HG02885 (cell line): ENCODE measurements at regions not wholly inside any gene's neighbourhood (a gene's known extent, or its start where the extent isn't known, plus 50 kb on each side); places are given as distances from the start of the nearest gene placed in this dataset.

Experiments used
- ATAC-seq: cut with Tn5 transposase; IDR thresholded peaks from one replicate; pipeline ENCODE4 v1.9.1; 2021; ENCODE audit warnings: mild to moderate bottlenecking; ENCODE audit not compliant: unreplicated experiment, poor library complexity

DNA sequence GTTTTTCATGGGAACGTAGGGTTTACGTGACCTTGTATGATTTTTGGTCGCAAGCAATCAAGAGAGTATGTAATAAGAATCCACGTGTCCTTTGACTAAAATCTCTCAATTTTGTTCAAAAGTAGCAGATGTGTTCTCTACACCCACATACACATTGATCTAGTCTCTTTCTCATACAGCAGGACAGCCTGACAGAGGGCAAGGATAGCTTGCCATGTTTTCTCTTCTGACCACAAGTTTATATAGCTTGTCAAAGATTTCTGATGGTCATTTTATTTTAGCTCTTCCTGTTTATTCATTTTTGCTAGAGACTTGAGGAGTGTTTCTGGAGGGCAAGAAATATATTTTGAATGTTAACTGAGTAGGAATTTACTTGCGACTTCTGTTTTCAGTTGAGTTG is 570.2 kb upstream of the ALCAM start:
- ATAC-seq: no peak

DNA sequence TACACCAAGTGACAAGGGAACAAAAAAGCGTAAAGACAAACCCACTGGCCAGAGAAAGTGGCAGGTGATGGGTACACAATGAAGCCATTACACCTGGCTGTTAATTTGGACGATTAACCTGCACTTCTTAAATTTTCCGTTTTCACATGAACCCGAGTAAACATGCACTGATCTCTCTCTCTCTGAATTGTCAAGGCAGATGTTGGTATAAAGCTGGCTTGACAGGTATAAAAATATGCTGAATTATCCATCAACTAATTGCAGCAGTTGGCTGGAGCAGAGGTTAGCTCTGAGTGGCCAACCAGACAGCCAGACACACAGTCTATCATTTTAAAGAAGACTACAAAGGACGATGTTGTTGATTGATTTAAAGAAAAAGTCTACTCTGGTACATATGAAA is 561.7 kb upstream of the ALCAM start:
- no peak for ATAC-seq

DNA sequence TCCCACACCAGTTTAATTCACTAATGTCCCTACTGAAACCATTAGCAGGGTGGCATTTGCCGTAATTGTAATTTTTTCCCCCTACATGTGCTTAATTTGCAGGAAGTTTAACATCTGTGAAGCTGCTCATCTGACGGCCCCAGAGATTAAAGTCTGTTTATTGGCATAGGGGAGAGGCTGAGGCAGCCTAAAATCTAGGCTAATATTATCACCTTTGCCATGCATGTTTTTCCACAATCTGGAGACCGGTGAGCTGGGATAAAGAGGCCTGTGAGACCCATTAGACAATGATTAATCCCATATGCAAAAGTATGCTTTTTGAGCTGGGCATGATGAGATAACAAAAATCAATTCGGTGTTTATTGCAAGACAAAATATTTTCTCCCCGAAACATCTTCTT is 561.2 kb upstream of the ALCAM start:
- ATAC-seq: no peak

DNA sequence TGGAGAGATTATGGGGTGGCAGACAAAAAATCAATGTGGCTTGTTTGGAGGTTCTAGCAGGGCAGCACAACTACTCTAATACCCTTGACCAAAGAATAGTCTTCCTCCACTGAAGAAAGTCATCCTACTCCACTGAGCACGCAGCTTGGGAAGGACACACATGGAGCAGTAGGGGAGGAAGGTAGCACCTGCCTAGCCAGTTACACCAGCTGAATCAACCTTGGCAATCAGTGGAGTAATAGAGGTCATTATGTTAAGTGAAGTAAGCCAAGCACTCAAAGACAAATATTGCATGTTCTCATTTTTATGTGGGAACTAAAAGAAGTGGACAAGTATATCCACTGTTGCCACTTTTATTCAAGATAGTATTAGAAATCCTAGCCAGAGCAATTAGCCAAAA is 555.8 kb upstream of the ALCAM start:
- no peak for ATAC-seq

DNA sequence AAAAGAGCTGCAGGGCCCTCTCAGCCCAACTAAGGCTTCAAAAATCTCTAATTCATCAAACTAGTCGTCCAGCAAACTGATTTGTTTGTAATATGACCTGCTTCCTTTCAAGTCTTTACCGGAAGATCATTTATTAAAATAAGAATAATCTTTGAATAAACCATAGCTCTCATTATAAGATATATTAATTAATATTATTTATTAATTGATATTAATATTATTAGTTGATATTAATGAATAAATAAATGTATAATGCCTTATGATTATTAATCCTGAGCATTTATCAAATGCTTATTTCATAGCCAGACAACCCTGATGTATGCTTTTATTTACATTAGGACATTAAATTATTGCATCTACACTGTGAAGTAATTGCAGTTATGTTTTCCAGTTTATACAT is 550.7 kb upstream of the ALCAM start:
- no peak for ATAC-seq

DNA sequence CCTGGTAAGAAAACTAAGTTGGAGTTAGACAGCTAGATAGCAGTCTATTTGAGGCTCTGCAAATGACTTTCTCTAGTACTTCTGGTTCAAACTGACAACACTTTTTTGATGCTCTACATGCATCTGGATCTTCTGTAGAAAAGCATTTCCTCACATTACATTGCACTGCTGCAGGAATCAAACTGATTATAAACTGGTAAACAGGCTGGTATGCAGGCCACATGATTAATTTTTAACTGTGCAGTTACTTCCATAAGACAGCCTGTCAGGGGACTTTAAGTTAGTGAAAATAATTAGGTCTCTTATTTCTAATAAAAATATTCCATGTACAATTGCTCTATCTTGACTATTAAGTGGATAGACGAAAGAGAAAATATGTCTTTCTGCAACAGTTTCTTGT is 550.0 kb upstream of the ALCAM start:
- no peak for ATAC-seq

DNA sequence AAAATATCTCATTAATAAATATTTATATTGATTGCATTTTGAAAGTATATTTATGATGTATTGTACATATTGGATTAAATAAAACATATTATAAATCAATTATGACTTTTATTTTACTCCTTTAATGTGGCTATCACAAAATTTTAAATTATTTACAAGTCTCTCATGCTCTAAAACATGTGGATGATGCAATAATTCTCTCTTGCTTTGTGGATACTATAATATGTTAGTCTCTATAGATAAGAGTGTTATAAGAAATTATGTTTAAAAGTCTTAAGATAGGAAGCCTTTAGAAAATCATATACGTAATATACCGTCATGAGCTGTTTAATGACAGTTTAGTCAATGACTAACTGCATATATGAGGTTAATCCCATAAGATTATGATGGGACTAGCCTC is 547.4 kb upstream of the ALCAM start:
- ATAC-seq: no peak

DNA sequence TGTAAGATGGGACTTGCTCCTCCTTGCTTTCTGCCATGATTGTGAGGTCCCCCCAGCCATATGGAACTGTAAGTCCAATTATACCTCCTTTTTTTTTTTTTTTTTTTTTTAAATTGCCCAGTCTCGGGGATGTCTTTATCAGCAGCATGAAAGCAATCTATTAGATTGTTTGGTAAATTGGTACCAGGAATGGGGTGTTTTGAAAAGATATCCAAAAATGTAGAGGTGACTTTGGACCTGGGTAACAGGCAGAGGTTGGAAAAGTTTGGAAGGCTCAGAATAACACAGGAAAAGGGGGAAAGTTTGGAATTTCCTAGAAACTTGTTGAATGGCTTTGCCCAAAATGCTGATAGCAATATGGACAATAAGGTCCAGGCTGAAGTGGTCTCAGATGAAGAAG is 545.8 kb upstream of the ALCAM start:
- ATAC-seq: no peak

DNA sequence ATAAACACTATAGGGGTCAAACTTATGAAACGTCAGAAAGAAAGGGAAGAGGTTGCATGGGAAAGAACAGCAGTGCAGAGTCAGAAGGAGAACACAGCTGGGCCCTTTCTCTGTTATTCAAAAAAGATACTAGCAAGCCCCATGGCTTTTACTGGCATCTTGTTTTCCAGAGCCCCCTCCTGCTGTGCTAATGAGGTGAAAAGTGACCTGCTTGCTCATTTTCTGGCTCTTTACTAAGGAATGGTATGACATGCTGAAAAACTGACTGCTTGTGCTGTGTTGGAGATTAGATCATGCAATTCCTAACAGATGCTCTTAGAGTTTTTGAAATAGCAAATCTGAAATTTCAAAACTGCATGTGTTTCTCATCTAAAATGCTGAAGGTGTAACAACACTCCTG is 541.6 kb upstream of the ALCAM start:
- ATAC-seq: no peak

DNA sequence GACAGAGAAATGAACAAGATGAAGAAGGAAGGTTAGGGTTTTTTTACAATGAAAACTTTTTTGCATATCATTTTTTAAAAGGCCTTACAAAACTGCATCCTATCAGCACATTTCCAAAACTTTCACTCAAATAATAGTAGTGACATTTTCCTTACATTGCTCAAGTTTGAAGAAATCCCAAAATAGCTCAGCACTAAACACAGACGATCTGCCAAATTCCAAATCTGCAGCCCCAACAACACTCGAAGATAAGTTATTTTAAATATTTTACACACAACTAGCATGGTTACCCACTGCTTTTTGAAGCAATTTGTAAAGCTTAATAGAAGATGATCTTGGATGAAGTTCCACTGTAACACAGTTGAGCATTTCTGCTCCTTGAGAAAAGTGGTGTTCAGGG is 535.6 kb upstream of the ALCAM start:
- no peak for ATAC-seq

DNA sequence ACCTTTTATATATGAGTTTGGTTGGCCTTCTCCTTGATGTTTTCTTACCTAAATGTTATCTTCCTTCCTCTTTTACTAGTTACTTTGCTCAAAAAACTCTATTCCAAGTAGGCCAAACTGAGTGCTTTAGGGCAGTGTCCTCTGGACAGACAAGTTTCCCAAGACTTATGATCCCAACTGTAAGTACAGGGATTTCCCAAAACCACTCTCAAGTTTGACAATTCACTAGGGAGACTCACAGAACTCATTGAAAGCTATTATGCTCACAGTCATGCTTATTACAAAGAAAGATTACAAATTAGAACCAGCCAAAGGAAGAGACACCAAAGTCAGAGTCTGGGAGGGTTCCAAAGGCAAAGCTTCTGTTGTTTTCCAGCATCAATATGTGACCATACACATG is 534.2 kb upstream of the ALCAM start:
- ATAC-seq: no peak

DNA sequence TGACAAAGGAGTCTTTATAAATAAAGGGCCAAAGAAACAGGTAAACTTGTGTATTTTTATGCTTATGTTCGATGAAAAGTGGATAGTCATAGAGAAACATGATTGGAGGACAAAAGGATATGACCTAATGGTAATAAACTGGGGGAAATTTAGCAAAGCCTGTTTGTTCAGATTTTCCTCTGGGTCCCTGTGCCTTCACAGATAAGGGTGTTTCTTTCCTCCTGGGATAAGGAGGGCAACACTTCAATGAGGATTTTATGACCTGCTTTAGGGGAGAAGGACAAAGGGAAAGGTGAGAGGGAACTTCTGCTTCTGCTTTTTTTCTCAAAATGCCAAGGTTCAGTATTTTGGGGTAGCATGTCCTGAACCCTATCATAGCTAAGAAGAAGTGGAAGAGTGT is 531.3 kb upstream of the ALCAM start:
- no peak for ATAC-seq

DNA sequence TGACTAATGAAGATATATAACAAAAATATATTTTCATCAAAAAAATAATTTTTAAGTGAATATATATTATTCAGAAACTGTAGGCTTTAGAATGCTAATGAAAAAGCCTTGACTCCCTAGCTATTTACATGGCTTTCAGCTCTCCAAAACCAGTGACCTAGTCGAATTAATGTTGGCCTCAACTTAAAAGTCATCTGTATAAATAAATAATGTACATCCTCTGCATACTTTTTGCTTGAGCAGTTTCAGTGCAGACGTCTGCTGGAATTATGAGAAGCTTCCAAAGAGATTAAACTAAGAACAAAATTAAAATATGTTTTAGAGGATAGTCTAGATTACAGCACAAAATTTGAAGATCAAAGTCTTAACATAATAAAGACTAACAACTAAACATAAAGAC is 520.4 kb upstream of the ALCAM start:
- no peak for ATAC-seq

DNA sequence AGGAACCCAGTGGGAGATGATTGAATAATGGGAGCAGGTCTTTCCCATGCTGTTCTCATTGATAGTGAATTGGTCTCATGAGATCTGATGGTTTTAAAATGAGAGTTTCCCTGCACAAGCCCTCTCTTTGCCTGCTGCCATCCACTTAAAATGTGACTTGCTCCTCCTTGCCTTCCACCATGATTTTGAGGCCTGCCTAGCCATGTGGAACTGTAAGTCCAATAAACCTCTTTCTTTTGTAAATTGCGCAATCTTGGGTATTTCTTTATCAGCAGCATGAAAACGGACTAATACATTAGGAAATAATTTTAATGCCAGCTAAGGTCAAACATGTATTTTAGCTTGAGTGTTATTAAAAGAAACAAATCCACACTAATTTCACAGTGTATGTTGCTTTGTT is 517.6 kb upstream of the ALCAM start:
- ATAC-seq: no peak

DNA sequence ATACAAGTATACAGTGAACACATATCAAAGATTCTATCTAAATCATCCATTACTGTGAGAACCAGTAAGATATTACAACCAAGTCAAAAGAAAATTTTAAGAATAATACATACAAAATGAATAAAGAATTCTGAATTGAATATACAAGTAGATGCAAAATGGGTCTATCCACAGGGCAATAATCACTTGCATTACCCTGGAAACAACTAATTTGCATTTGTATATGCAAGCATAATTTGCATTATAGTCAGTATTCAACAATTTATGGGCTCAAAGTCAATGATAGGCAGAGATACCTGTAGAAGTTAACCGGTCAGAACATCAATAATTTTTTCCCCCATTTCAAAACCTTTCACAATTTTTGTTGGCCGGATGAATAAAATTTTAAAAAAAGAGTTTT is 512.2 kb upstream of the ALCAM start:
- ATAC-seq: no peak

DNA sequence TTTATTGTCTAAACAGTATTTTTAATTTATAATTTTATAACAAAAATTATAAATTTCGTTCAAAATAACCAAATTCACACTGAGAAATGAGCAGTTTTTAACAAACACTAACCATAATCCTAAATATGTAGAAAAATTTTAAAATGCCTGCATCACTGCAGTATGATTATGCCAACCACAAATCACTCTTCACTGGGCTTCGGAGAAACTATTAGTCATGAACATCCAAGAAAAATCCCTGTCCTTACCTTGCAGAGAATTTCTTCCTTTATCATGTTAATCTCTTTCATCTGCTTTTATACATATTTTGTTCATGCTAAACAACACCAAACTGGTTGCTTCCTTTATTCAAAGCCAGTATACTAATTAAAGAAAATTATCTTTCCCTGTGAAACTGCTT is 511.0 kb upstream of the ALCAM start:
- no peak for ATAC-seq

DNA sequence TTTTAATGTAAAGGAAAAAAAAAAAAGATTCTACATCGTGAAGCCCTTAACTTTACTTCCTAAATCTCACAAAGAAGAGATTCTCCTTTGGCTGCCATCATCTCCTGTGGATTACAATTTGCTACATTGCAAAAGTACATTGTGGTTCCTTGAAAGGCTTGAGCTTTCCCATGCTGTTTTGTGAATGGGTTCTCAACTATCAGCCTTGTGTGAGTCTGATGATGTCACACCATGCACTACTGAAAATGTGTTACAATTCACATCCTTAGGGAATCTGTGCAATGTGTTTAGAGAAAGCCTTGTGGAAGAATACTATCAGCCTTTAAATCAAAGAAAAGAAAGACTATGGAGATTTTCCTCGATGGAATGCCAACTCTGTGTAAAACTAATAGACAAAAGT is 510.0 kb upstream of the ALCAM start:
- ATAC-seq: no peak

DNA sequence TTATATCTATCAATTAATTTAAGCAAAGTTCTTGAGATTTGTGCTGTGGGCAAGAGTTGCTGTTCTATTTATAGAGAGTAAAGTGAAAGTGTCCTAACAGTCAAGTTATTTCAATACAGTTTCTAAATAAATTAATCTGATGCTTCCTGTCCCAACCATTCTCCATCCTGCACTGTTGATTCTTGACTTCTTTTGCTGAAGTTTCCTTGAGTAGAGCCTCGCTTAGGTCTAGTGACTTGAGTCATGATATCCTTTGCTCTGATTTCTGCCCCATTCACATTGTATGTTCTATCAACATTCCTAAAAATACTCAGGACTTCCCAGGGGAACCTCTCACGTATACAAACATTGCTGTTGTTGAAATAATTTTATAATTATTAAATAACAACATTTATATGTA is 498.4 kb upstream of the ALCAM start:
- no peak for ATAC-seq

DNA sequence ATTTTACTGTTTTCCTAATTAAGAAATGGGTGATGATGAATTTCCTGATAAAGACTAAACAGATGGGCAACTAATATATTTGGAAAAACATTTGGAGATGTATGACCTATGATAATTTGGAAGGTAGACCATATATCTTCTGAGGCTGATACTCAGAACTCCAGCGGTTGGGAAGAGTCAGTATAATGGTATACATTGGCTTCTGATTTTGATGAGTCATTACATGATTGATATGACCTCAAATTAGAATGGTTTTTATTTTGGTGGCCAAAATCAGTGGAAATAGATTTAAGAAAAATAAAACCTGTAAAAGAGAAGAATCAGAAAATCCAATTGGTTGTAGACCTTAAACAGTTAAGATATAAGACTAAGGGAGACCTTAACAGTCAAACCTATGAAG is 496.4 kb upstream of the ALCAM start:
- no peak for ATAC-seq

DNA sequence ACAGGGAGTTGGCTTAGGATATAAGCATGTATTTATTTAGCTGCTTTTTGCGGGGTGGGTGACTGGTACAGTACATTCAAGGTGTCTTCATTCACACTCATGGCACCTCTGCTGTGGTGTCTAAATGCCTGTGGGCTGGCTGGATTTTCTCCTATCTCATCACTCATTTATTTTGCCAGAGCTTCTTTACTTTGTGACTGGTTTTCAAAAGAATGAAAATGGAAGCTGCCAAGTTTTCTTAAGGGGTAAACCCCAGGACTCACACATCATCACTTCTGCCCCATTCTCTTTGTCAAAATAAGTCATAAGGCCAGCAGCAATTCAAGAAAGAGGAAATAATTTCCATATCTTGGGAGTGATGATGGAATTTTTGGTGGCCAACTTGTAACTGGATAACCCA is 493.4 kb upstream of the ALCAM start:
- no peak for ATAC-seq

DNA sequence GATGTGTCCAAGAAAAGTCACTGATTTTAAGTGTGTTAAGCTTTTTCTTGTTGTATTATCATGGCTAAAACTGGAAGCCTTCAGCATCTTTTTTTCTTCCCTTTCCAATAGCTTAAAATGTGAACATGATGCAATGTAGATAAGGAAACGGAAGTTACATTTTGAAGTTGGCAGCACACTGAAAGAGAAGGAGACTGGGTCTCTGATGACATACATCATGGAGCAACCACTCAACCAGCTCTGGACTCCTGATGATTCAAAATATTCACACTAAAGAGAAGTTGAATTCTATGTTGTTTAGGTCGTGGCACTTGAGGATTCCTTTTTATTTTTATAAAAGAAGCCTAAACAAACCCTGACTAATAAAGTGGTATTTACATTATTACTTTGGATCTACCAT is 488.3 kb upstream of the ALCAM start:
- ATAC-seq: no peak

DNA sequence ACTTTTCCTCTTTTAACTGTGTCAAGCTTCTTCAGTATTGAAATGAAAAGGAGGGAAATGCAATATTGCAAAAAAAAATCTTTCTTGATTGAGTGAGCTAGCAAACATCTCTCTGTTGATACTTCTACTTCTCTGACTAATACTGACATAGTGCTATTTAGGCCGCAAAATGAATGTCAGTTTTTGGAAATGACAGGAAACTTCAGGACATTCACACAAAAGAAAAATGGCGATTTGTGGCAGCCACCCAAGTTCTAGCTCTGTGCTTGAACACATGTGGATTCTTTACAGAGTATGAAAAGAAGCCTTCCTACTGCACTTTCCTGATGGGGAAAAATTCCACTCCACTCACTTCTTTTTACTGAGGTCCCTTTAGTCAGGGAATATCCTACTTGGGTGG is 486.8 kb upstream of the ALCAM start:
- no peak for ATAC-seq

DNA sequence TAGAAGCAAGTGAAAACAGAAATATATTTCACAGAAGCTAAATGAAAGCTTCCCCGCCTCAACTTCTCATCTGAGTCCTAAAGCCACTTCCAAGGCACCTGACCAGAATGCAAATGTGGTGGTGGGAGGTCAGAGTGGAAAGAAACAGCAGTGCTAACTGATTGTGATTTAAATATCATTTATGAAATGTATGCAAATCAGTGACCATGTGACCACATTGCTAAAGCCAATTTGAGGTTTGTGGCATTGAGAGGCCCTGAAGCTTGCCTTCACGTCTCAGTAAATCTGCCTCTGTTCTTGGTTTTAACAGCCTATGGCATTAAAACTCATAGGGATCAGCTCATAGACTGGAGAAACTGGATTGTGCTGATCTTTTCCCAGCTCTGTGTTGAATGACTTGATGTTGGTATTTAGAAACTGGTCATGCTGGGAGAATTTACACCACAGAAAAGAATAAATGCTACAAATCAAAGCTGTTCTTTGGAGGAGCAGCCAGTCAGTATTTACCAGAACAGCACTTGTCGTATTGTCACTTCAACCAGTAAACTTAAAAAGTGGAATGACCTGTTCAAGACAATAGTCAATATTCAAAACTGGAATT is 481.4 kb upstream of the ALCAM start:
- ATAC-seq: peak; percentile 48
